Aorta (tissue), 5 donors: ENCODE measurements at regions not wholly inside any gene's neighbourhood (a gene's known extent, or its start where the extent isn't known, plus 50 kb on each side); places are given as distances from the start of the nearest gene placed in this dataset.

ENCODE experiments used
- ATAC-seq: fragments of 200-7000 bp; cut with Tn5 transposase; one replicate; pipeline ENCODE4 v1.9.1; 2022; ENCODE audit warnings: moderate library complexity; ENCODE audit not compliant: low FRiP score
- DNase-seq, 2 donors: peaks; one replicate each; pipeline ENCODE4 v3.0.0-alpha.2; 2020
- H3K27ac ChIP-seq, 2 donors: one replicate each; pipeline ENCODE4 v1.5.1; 2013; ENCODE audit warnings: low read length in 2 of 2, mild to moderate bottlenecking in 2 of 2, moderate library complexity in 2 of 2, control low read depth in 1 of 2, inconsistent platforms in 1 of 2, low read depth in 1 of 2
- H3K27me3 ChIP-seq, 2 donors: one replicate each; pipeline ENCODE4 v1.6.1; 2013; ENCODE audit warnings: control low read depth in 1 of 2, low read length in 1 of 2, mild to moderate bottlenecking in 1 of 2, moderate library complexity in 1 of 2; ENCODE audit not compliant: insufficient read depth in 2 of 2, control insufficient read depth in 1 of 2
- H3K36me3 ChIP-seq, 2 donors: one replicate each; pipeline ENCODE4 v1.6.1; 2013; ENCODE audit warnings: control low read depth in 1 of 2, low read length in 1 of 2, mild to moderate bottlenecking in 1 of 2; ENCODE audit not compliant: insufficient read depth in 2 of 2, control insufficient read depth in 1 of 2
- H3K4me1 ChIP-seq, 2 donors: one replicate each; pipeline ENCODE4 v1.6.1; 2013; ENCODE audit warnings: low read length in 2 of 2, control low read depth in 1 of 2, mild to moderate bottlenecking in 1 of 2, moderate library complexity in 1 of 2; ENCODE audit not compliant: insufficient read depth in 2 of 2, control insufficient read depth in 1 of 2
- H3K4me3 ChIP-seq, 2 donors: one replicate each; pipeline ENCODE4 v1.5.1; 2013; ENCODE audit warnings: low read length in 2 of 2, control low read depth in 1 of 2, mild to moderate bottlenecking in 1 of 2
- H3K9me3 ChIP-seq: one replicate; pipeline ENCODE4 v1.6.1; 2013; ENCODE audit warnings: mild to moderate bottlenecking, low read length; ENCODE audit not compliant: control insufficient read depth
- WGBS, 2 donors: extraction: QIAGEN DNeasy Blood & Tissue Kit; methylation state at CpG; one replicate each; pipeline ENCODE4 v1.1.7; 2013; 5-methylcytosine and 5-hydroxymethylcytosine counted together
- intact Hi-C, 2 donors: fragments of 100-400 bp; cut with DNase I; formaldehyde crosslinking; loops; one replicate each; pipeline versions ENCODE4 v1.14.2 to v1.15.0; 2022
- donor health status: healthy with polysubstance abuse.
- donor health status: Bipolar disorder and iron deficiency.
- donor health status: DM: no; HTN: no; CAD: no.
- donor health status: DM: no; HTN: no; CAD: no.
- donor health status: DM: yes; HTN: yes; CAD: no.

DNA sequence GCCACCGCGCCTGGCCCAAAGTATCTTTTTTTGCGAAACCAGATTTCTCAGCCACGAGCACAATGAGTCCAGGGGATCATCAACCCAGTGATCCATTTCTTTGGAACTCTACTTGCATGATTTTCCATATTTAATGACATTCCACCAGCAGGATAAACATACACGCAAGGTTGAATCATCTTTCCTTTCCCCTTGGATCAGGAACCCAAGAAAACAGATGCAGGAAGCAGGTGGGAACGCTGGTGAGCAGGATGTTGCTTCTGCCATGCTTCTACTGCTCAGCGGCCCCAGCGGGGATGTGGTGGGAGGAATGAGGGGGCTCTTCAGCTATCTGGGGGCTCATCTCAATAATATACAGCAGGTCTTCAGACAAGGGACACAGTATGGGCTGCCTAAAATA is 118.2 kb downstream of the SEC61B start:
- no peak for ATAC-seq
- WGBS, 2 donors: 92 to 93% methylated on average over 8 of the region's 8 CpGs
- DNase-seq: no peak
- Histone ChIP-seq H3K9me3 (no peaks in the 10 kb centered on the region), H3K27me3 (no peaks in the 10 kb centered on the region), H3K27ac (no peak overlapping the region), H3K36me3 (no peaks in the 10 kb centered on the region), H3K4me1 (no peaks in the 10 kb centered on the region), H3K4me3 (no peak overlapping the region)
- intact Hi-C loops: no loop called here

DNA sequence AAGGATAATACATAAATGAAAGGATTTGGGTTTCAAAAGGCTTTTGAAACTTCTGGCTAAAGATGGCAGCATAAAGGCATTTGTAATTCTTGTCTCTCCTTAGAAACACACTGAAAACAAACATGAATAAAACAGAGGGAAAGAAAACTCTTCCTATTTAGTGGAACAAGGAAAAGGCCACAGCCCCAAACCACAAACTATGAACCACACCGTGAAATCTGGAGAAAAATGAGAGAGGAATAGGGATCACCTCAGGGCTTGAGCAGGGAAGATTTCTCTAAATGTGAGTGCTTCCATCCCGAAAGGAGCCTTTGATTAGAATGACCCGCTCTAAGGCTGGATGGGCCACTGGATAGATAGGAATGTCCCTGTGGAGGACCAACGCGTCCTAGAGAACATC is 119.6 kb downstream of the SEC61B start:
- Histone ChIP-seq H3K4me3 (no peak overlapping the region), H3K9me3 (no peaks in the 10 kb centered on the region), H3K27ac (no peak overlapping the region), H3K27me3 (no peaks in the 10 kb centered on the region), H3K36me3 (no peaks in the 10 kb centered on the region), H3K4me1 (no peaks in the 10 kb centered on the region)
- DNase-seq: no peak
- intact Hi-C loops: no loop called here
- 90 to 94% methylated on average over 5 of the region's 5 CpGs for WGBS, 2 donors
- ATAC-seq: no peak

DNA sequence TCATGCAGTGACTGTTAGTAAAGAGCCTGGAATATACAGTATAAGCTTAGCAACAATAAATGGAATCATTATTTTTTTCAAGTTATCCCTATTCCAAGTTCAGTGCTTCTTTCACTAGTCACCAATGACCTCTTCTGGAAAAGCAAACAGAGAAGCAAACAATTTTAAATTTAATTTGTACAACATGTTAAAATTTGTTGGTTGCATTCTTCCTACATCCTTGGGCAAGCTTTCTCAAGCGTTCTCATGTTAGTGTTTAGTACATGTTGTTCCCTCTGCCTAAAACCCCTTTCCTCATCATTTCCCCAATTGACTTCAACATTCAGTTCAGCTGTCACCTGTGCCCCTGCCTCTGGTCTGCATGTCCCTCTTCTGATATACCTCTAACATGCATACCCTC is 123.4 kb downstream of the SEC61B start:
- H3K9me3 ChIP-seq: no peaks in the 10 kb centered on the region
- intact Hi-C loops: no loop called here
- ATAC-seq: no peak

DNA sequence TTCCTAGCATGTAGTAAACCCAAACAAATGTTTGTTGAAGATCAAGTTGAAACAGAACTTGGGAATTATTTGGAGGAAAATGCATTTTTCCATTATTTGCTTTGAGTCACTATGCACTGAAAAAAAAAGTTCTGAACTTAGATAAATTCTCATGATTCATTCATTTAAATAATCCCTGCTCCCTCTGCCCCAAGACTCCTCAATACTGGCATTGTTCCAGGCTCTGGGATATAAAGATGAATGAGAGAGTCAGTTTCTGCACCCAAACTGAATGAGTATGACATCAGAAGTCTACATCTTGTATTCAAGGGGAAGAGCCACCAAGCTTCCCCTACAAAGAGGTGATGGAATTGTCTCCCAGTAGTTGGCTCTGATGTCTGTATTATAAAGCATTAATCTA is 123.9 kb downstream of the SEC61B start:
- no peak for DNase-seq
- Histone ChIP-seq H3K36me3 (no peaks in the 10 kb centered on the region), H3K9me3 (no peaks in the 10 kb centered on the region), H3K27me3 (no peaks in the 10 kb centered on the region), H3K4me3 (no peak overlapping the region), H3K4me1 (no peaks in the 10 kb centered on the region), H3K27ac (no peak overlapping the region)
- ATAC-seq: no peak
- intact Hi-C loops: no loop called here

More for the DNA sequence above, 123.4 kb downstream of the SEC61B start:
- no peaks in the 10 kb centered on the region for H3K36me3 ChIP-seq
- H3K27ac ChIP-seq: no peak overlapping the region
- no peaks in the 10 kb centered on the region for H3K4me1 ChIP-seq
- no peak for DNase-seq
- WGBS, 2 donors: 81 to 84% methylated on average over 1 of the region's 1 CpG
- H3K27me3 ChIP-seq: no peaks in the 10 kb centered on the region
- H3K4me3 ChIP-seq: no peak overlapping the region

DNA sequence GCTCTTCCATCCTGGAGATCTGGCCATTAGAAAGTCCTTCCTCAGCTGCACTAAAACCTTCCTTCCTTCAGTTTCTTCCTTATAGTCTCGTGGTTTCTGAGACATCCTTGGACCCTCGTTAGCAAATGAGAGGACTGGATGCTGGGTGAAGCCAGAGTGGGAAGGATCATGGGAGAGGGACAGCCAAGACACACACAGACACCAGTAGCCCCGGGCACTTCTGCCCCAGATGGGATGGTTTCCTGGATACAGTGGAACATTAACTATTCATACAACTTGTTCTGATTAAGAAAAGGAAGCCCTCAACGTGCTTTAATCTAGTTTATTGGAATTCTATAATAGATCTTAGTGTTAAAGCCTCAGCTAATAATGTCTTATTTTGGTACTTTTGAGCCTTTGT is 125.5 kb downstream of the SEC61B start:
- Histone ChIP-seq H3K27ac (no peak overlapping the region), H3K36me3 (no peaks in the 10 kb centered on the region), H3K9me3 (no peaks in the 10 kb centered on the region), H3K4me3 (no peak overlapping the region), H3K27me3 (no peaks in the 10 kb centered on the region), H3K4me1 (no peaks in the 10 kb centered on the region)
- ATAC-seq (no peak), DNase-seq (no peak)
- intact Hi-C loops: no loop called here
- WGBS, 2 donors: 51 to 58% methylated on average over 4 of the region's 4 CpGs

DNA sequence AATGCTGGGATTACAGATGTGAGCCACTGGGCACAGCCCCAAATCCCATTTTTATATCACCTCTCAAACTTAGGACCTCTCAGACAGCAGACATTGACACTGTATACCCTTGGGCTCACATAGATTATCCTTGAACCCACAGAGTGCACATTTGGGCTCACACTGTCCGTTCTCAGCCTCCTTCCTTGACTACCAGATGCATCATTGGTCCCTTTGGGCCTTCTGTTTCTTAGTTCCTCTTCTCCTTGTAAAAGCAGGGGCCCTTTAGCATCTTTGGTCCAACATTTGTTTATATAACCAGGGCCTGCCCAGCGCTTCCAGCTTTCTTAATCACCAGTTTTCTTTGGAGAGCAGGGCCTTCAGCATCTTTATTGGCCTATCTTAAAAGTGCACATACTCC is 126.2 kb downstream of the SEC61B start:
- H3K9me3 ChIP-seq: no peaks in the 10 kb centered on the region
- intact Hi-C loops: no loop called here
- H3K36me3 ChIP-seq: no peaks in the 10 kb centered on the region
- no peak for ATAC-seq
- H3K27me3 ChIP-seq: no peaks in the 10 kb centered on the region
- H3K4me1 ChIP-seq: no peaks in the 10 kb centered on the region
- no peak for DNase-seq
- WGBS, 2 donors: 83 to 90% methylated on average over 2 of the region's 2 CpGs
- no peak overlapping the region for H3K27ac ChIP-seq
- H3K4me3 ChIP-seq: no peak overlapping the region

DNA sequence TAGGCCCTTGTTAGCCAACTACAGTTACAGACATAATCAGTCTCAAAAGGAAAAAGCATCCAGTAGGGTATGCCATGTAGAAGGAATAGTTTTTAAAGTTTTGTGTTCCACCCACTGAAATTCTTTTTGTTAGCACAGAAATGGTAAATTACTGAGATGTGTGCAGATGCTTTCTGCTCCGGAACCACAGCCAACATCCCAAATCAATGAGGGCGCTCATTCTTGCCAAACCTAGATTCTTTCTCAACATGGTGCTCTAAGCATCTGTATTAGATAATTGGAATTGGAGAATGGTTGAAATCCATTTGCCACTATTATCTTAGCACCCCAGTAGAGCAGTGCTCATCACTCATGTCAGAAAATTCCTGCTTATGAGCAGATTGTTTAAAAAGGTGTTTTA is 127.8 kb downstream of the SEC61B start:
- DNase-seq: no peak
- no peak for ATAC-seq
- Histone ChIP-seq H3K4me3 (no peak overlapping the region), H3K27me3 (no peaks in the 10 kb centered on the region), H3K4me1 (no peaks in the 10 kb centered on the region), H3K9me3 (no peaks in the 10 kb centered on the region), H3K36me3 (no peaks in the 10 kb centered on the region), H3K27ac (no peak overlapping the region)
- 96% methylated on average over 2 of the region's 2 CpGs for WGBS, 2 donors
- intact Hi-C loops: no loop called here

DNA sequence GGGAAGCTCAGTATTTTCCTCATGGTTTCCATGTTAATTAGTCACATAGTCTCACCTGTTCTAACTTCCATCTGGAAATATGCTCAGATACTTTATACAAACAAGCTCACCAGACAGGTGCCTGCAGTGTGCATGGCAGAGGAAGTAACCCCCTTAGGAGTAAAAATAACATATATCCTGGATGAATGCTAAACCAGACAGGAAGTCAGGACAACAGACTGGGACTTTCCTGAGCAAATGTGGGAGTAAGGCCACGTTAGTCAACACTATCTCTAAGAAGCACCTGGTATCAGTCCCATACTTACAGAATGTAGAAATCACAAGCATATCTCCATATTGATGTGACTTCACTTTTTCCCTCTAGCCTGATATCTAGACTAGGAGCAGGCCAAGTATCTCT is 128.4 kb downstream of the SEC61B start:
- H3K9me3 ChIP-seq: no peaks in the 10 kb centered on the region
- ATAC-seq (no peak), DNase-seq (no peak)
- H3K27me3 ChIP-seq: no peaks in the 10 kb centered on the region
- no peak overlapping the region for H3K27ac ChIP-seq
- WGBS, 2 donors: 72% methylated on average over 1 of the region's 1 CpG
- H3K4me1 ChIP-seq: no peaks in the 10 kb centered on the region
- H3K4me3 ChIP-seq: no peak overlapping the region
- no peaks in the 10 kb centered on the region for H3K36me3 ChIP-seq
- intact Hi-C loops: no loop called here

DNA sequence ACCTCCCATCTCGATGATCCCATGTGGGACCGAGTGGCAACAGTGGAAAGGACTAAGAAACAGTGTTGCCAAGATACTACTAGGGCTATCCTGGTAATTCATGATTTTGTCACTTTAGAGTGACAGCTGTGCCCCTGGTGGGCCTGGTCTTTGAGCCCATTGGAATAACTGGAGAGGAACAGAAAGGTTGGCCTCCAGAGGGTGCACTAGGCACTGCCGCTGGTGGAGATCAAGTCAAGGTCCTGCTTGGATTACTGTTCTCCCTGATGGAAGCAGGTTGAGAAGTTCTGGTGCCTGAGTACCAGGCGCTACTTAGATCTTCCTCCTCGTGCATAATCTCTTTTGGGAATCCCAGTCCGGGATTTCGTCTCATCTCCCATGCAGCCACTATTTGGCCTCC is 129.6 kb downstream of the SEC61B start:
- Histone ChIP-seq H3K4me1 (no peaks in the 10 kb centered on the region), H3K36me3 (no peaks in the 10 kb centered on the region), H3K4me3 (no peak overlapping the region), H3K9me3 (no peaks in the 10 kb centered on the region), H3K27me3 (no peaks in the 10 kb centered on the region), H3K27ac (no peak overlapping the region)
- 97% methylated on average over 7 of the region's 7 CpGs for WGBS, 2 donors
- intact Hi-C loops: no loop called here
- no peak for DNase-seq
- ATAC-seq: no peak
